ENCODE measurements at regions not wholly inside any gene's neighbourhood (a gene's known extent, or its start where the extent isn't known, plus 50 kb on each side); places are given as distances from the start of the nearest gene placed in this dataset.

GRCh38 chr5:135709208-135709575 lies 125.3 kb upstream of the SLC25A48 start:
- Histone ChIP-seq H3K27ac (ENCODE audit: low read depth in 1 of 2, low read length in 2 of 2) (no peak overlapping the region), H3K27me3 (ENCODE audit: control insufficient read depth in 4 of 4, insufficient read depth in 4 of 4, low read length in 3 of 4) (no peaks in the 10 kb centered on the region), H3K4me1 (ENCODE audit: control insufficient read depth in 4 of 4, insufficient read depth in 4 of 4, low read length in 3 of 4) (no peaks in the 10 kb centered on the region), H3K4me3 (ENCODE audit: low read depth in 1 of 3, low read length in 3 of 3) (no peak overlapping the region), H3K36me3 (ENCODE audit: control insufficient read depth in 4 of 4, insufficient read depth in 3 of 4, low read depth in 1 of 4, low read length in 3 of 4) (no peaks in the 10 kb centered on the region), H3K9ac (ENCODE audit: low read depth in 1 of 2, low read length in 2 of 2) (no peak overlapping the region), H3K9me3 (ENCODE audit: control insufficient read depth in 4 of 4, low read length in 3 of 4) (no peaks in the 10 kb centered on the region)
- 85% methylated on average over 3 of the region's 3 CpGs for WGBS
- no peak for DNase-seq (ENCODE audit: low spot score)
- TF ChIP-seq HNF4A (conservative IDR thresholded peaks at IDR 0.05) (no peak), ATF3 (IDR thresholded peaks at IDR 0.05) (no peak), FOXA2 (IDR thresholded peaks at IDR 0.05) (no peak), TAF1 (conservative IDR thresholded peaks at IDR 0.05) (no peak), RAD21 (IDR thresholded peaks at IDR 0.05) (no peak), REST (IDR thresholded peaks at IDR 0.05) (no peak), NR2F2 (IDR thresholded peaks at IDR 0.05) (no peak), CTCF (IDR thresholded peaks at IDR 0.05; ENCODE audit: low read depth, low read length, missing input control) (no peak), GABPA (IDR thresholded peaks at IDR 0.05 in 1 of 2, conservative IDR thresholded peaks at IDR 0.05 in 1 of 2) (no peak), ZBTB33 (IDR thresholded peaks at IDR 0.05) (no peak), JUND (IDR thresholded peaks at IDR 0.05) (no peak), SP1 (IDR thresholded peaks at IDR 0.05) (no peak), FOXA1 (IDR thresholded peaks at IDR 0.05) (no peak), RXRA (IDR thresholded peaks at IDR 0.05) (no peak), YY1 (IDR thresholded peaks at IDR 0.05) (no peak), HNF4G (IDR thresholded peaks at IDR 0.05) (no peak), MAX (IDR thresholded peaks at IDR 0.05) (no peak)

Data from liver (tissue), 8 donors.